ENCODE measurements at regions not wholly inside any gene's neighbourhood (a gene's known extent, or its start where the extent isn't known, plus 50 kb on each side); places are given as distances from the start of the nearest gene placed in this dataset.

GRCh38 chrX:25067271-25068172 lies 51.8 kb upstream of the ARX start (continued):
- no peak for TF ChIP-seq PBX3 (IDR thresholded peaks at IDR 0.05)
- no peak for TF ChIP-seq FOXM1 (IDR thresholded peaks at IDR 0.05; ENCODE audit: low read depth)
- no peak for TF ChIP-seq RAD21 (IDR thresholded peaks at IDR 0.05; ENCODE audit: low read length)
- TF ChIP-seq USF1 (IDR thresholded peaks at IDR 0.05; ENCODE audit: borderline replicate concordance, low read depth), result no peak
- no peak for TF ChIP-seq MXI1 (IDR thresholded peaks at IDR 0.05; ENCODE audit: low read depth, low read length)
- no peak for TF ChIP-seq GABPA (IDR thresholded peaks at IDR 0.05; ENCODE audit: low read depth)
- TF ChIP-seq RCOR1 (IDR thresholded peaks at IDR 0.05; ENCODE audit: low read length), result no peak

- no peaks in the 10 kb centered on the region for H3K9me3 ChIP-seq
- H3K9ac ChIP-seq, result no peak overlapping the region
- H3K79me2 ChIP-seq (ENCODE audit: insufficient read depth), result no peaks in the 10 kb centered on the region
- H3K27me3 ChIP-seq (ENCODE audit: insufficient read depth), result no peaks in the 10 kb centered on the region
- H3F3A ChIP-seq (replicated peaks; ENCODE audit: insufficient read depth), result no peaks in the 10 kb centered on the region
- no peak overlapping the region for H3K4me2 ChIP-seq
- H3K4me1 ChIP-seq (ENCODE audit: control insufficient read depth in 1 of 2, insufficient read depth in 2 of 2, low read depth in 1 of 2, low read length in 1 of 2), result peaks cover 0 to 7% of the 10 kb centered on the region in 2 experiments; a peak in 1 of 4 replicates
- ChIA-PET CTCF (no interaction called here), POLR2A (no interaction called here)
- 25% methylated on average over 3 of the region's 3 CpGs for WGBS (ENCODE audit: low lambda C conversion rate)
- H4K20me1 ChIP-seq (ENCODE audit: insufficient read depth), result no peaks in the 10 kb centered on the region
- no peaks in the 10 kb centered on the region for H3K9me2 ChIP-seq
- no peak overlapping the region for H2AFZ ChIP-seq (ENCODE audit: low read depth)
- TF ChIP-seq GATA2 (CRISPR knock-in tag; IDR thresholded peaks at IDR 0.05), result no peak
- no peak for TF ChIP-seq FOXJ3 (CRISPR knock-in tag; IDR thresholded peaks at IDR 0.05)
- TF ChIP-seq PBX3 (IDR thresholded peaks at IDR 0.05), result no peak
- no peak for TF ChIP-seq JUND (IDR thresholded peaks at IDR 0.05)
- no peak for TF ChIP-seq TEAD4 (IDR thresholded peaks at IDR 0.05; ENCODE audit: borderline replicate concordance, insufficient read depth)
- no peak for TF ChIP-seq NFIC (IDR thresholded peaks at IDR 0.05; ENCODE audit: borderline replicate concordance)
- TF ChIP-seq MXI1 (IDR thresholded peaks at IDR 0.05; ENCODE audit: low read depth, low read length), result no peak
- no peak for TF ChIP-seq MAX (IDR thresholded peaks at IDR 0.05; ENCODE audit: low read depth)
- no peak for TF ChIP-seq USF2 (IDR thresholded peaks at IDR 0.05; ENCODE audit: borderline replicate concordance, low read depth, low read length)
- no peak for TF ChIP-seq NRF1 (IDR thresholded peaks at IDR 0.05; ENCODE audit: low read depth, low read length)
- no peak for TF ChIP-seq GABPA (IDR thresholded peaks at IDR 0.05; ENCODE audit: low read depth)
- no peak overlapping the region for H3K27ac ChIP-seq (ENCODE audit: low read depth in 2 of 2, low read length in 1 of 2)
- no peaks in the 10 kb centered on the region for H3K36me3 ChIP-seq (replicated peaks in 1 of 2; ENCODE audit: control insufficient read depth in 1 of 2, insufficient read depth in 2 of 2, low read length in 1 of 2)
- no peak for DNase-seq
- H3K4me3 ChIP-seq (ENCODE audit: low read depth in 2 of 2, low read length in 1 of 2), result no peak overlapping the region
Measured at GRCh38 chrX:25066131-25066530, 50.4 kb upstream of the ARX start.
